IPS-20b (cell line): ENCODE measurements at regions not wholly inside any gene's neighbourhood (a gene's known extent, or its start where the extent isn't known, plus 50 kb on each side); places are given as distances from the start of the nearest gene placed in this dataset.

Source experiments
- H3K27ac ChIP-seq: one replicate; pipeline ENCODE4 v1.5.1; 2013; ENCODE audit warnings: low read length
- H3K27me3 ChIP-seq: 2 replicates; pipeline ENCODE4 v1.6.1; 2013; ENCODE audit warnings: mild to moderate bottlenecking, low read length, inconsistent platforms; ENCODE audit not compliant: insufficient read depth
- H3K36me3 ChIP-seq: 2 replicates; pipeline ENCODE4 v1.6.1; 2013; ENCODE audit warnings: low read depth, mild to moderate bottlenecking, inconsistent platforms, low read length, moderate library complexity; ENCODE audit not compliant: insufficient read depth
- H3K4me1 ChIP-seq: 2 replicates; pipeline ENCODE4 v1.6.1; 2013; ENCODE audit warnings: mild to moderate bottlenecking, control low read depth, inconsistent platforms, low read length, moderate library complexity; ENCODE audit not compliant: insufficient read depth
- H3K4me3 ChIP-seq: 2 replicates; pipeline ENCODE4 v1.5.1; 2013; ENCODE audit warnings: mild to moderate bottlenecking, low read length, inconsistent platforms
- H3K9ac ChIP-seq: 2 replicates; pipeline ENCODE4 v1.6.1; 2013; ENCODE audit warnings: low read depth, mild to moderate bottlenecking, inconsistent platforms, low read length, moderate library complexity
- H3K9me3 ChIP-seq: 2 replicates; pipeline ENCODE4 v1.6.1; 2013; ENCODE audit warnings: mild to moderate bottlenecking, low read depth, low read length, inconsistent platforms; ENCODE audit not compliant: insufficient read depth

DNA sequence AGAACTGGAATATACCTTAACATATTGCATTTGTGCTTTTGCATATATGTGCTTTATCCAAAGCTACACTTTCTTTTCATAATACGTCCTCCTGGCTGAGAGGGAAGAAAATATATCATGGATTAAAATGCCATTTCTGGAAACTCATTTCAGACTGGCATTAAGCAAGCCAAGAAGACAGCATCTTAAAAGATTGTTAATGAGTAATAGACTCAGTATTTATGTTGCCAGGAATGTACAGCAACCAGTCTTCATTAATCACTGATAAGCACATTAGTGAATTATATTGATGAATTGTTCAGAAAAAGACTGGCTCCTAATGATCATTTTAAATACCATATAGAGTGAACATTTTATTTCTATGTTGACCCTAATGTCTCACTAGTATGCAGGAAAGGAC is 134.9 kb upstream of the IFNG-AS1 start:
- H3K9ac ChIP-seq: no peak overlapping the region
- no peak overlapping the region for H3K4me3 ChIP-seq
- no peaks in the 10 kb centered on the region for H3K4me1 ChIP-seq
- peaks cover 10% of the 10 kb centered on the region; the same call in 1 of the 2 replicates for H3K9me3 ChIP-seq
- H3K27me3 ChIP-seq: no peaks in the 10 kb centered on the region
- no peaks in the 10 kb centered on the region for H3K36me3 ChIP-seq
- H3K27ac ChIP-seq: no peak overlapping the region

DNA sequence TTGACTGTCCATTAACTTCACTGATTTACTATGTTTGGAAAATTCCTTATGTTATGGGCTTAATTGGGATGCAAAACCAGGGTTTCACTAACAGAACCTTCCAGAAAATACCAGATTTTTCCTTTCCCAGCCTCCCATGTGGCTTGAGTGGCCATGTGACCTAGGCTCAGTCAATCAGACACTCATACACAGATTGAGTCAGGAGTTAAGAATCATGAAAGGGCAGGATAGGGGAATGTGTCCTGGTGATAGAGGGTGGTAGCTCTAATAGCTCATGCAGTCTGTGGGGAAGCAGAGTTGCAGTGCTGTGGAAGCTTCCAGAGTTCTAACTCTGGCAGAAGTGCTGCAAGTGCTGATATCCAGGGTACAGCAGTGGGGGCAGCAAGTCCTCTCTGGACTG is 134.1 kb upstream of the IFNG-AS1 start:
- Histone ChIP-seq H3K4me1 (no peaks in the 10 kb centered on the region), H3K27ac (no peak overlapping the region), H3K9me3 (peaks cover 3% of the 10 kb centered on the region; the same call in 1 of the 2 replicates), H3K4me3 (no peak overlapping the region), H3K27me3 (no peaks in the 10 kb centered on the region), H3K36me3 (no peaks in the 10 kb centered on the region), H3K9ac (no peak overlapping the region)

DNA sequence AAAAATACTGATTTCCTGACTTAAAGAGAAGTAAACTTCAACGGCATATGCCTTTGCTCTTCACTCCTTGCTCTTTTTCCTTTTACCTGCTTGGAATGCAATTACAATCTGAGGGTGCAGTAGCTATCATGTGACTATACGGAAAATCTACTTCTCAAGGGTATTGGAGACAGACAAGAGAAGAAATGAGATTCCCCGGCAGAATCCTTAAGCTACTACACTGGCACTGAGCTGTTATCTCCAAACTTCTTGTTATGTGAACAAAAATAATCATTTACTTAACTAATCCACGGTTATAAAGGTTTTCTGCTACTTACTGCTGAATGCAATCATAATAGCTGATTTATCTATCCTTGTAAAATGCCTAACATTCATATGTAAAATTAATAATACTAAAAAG is 118.0 kb upstream of the IFNG-AS1 start:
- H3K9ac ChIP-seq: no peak overlapping the region
- no peak overlapping the region for H3K27ac ChIP-seq
- no peaks in the 10 kb centered on the region; the same call in 1 of the 2 replicates for H3K9me3 ChIP-seq
- H3K4me1 ChIP-seq: peaks cover under 1% of the 10 kb centered on the region; the same call in 1 of the 2 replicates
- H3K36me3 ChIP-seq: no peaks in the 10 kb centered on the region
- H3K4me3 ChIP-seq: no peak overlapping the region
- no peaks in the 10 kb centered on the region for H3K27me3 ChIP-seq

DNA sequence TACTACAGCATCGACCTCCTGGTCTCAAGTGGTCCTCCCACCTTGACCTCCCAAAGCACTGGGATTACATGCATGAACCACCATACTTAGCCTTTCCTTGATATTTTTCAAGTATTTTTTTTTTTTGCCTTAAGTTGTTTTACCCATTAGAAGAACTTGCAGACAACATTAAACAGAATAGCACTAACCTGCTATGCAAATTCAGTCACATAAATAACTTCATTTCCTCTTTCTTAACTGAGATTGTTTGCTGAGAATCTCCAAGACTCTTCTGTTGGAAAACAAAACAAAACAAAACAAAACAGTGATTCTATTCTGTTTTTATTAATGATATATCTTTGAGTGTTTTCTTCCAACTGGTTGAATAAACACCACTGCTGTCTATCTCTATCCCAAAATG is 115.9 kb upstream of the IFNG-AS1 start:
- H3K9ac ChIP-seq: no peak overlapping the region
- no peaks in the 10 kb centered on the region for H3K27me3 ChIP-seq
- H3K27ac ChIP-seq: no peak overlapping the region
- no peak overlapping the region for H3K4me3 ChIP-seq
- H3K4me1 ChIP-seq: peaks cover 7% of the 10 kb centered on the region; the same call in 1 of the 2 replicates
- no peaks in the 10 kb centered on the region; the same call in 1 of the 2 replicates for H3K9me3 ChIP-seq
- H3K36me3 ChIP-seq: no peaks in the 10 kb centered on the region

DNA sequence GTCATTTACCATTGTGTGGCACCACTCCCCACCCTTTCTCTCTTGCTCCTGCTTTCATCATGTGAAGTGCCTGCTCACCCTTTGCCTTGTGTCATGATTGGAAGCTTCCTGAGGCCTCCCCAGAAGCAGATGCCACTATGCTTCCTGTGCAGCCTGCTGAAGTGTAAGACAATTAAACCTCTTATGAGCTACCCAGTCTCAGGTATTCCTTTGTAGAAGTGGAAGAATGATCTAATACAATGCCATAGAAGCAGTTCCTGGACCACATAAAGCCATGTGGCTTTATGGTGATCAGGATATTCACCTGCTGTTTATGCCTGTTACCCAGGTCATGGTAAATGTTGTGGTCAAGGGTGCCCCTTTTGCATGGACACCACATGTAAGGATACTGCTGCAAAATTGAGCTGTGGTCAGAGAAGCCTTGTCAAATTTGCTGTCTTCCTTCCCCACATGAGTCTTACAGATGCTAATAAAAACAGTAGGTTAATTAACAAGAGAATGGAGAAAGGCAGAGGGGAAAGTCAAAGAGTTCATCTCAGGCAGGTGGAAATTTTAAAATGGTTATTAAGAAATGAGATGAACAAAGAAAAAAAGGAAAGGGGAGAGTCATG is 112.8 kb upstream of the IFNG-AS1 start:
- Histone ChIP-seq H3K9me3 (no peaks in the 10 kb centered on the region; the same call in 1 of the 2 replicates), H3K4me1 (peaks cover 7% of the 10 kb centered on the region; the same call in 1 of the 2 replicates), H3K27ac (no peak overlapping the region), H3K9ac (no peak overlapping the region), H3K4me3 (peak overlapping the region; percentile 10; the same call in 1 of the 2 replicates), H3K27me3 (no peaks in the 10 kb centered on the region), H3K36me3 (no peaks in the 10 kb centered on the region)

DNA sequence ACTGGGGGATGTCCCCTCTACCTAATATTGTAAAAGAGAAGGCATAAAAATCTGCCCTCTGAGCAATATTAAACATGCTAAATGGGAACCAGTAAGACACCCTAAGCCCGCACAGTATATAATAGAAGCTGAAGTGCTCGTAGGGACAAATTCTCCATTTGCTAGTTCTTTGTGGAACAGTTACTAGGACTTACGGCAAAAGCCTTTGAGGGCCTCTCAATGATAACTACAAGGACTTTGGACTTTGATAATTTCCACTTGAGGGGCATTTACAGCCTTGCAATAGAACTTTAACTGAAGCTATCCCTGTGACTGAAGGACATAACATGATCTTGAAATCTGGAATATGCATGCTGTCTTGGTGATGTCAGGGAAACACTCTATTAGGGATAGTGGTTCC is 111.5 kb upstream of the IFNG-AS1 start:
- Histone ChIP-seq H3K27ac (no peak overlapping the region), H3K27me3 (no peaks in the 10 kb centered on the region), H3K36me3 (no peaks in the 10 kb centered on the region), H3K9ac (no peak overlapping the region), H3K4me1 (peaks cover 12% of the 10 kb centered on the region; the same call in 1 of the 2 replicates), H3K4me3 (no peak overlapping the region), H3K9me3 (no peaks in the 10 kb centered on the region; the same call in 1 of the 2 replicates)

DNA sequence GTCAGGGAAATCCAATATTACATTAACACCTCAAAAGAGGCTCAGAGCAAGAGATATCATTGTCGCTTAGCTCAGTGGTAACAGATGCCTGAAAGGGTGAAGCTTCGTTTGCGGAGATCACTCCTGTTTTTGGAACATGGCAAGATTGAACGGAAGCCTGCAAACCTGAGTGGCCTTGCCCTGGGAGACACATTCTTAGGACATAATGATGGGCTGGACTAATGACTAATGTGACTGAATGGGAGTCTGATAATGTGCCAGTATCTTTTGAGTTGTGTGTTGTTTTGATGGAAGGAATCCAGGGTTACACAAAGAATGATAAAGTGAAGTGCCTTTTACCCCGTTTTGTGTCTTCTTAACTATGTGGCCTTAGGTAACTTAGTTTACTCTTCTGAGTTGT is 109.3 kb upstream of the IFNG-AS1 start:
- H3K27ac ChIP-seq: no peak overlapping the region
- H3K9me3 ChIP-seq: no peaks in the 10 kb centered on the region
- no peak overlapping the region for H3K9ac ChIP-seq
- H3K4me3 ChIP-seq: no peak overlapping the region
- no peaks in the 10 kb centered on the region for H3K27me3 ChIP-seq
- no peaks in the 10 kb centered on the region for H3K36me3 ChIP-seq
- H3K4me1 ChIP-seq: peaks cover 24% of the 10 kb centered on the region; the same call in 1 of the 2 replicates

DNA sequence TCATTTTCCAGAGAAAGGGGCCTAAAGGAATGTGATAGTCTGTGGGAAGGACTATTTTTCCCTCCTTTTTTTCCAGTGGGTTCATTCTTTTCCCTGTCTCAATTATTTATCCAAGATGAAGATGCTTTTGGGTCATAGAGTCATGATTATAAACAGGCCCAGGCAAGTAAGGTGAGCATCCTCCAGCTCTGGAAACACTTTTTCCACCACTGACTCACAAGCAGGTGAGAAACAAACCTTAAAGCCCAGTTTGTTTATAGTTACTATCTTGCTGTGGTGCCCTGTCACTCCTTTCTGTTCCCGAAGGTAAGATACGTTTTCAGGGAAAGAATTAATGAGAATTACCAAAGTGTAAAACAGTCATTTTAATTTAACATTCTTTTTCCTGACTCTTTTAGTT is 107.7 kb upstream of the IFNG-AS1 start:
- peaks cover 21% of the 10 kb centered on the region; the same call in 1 of the 2 replicates for H3K4me1 ChIP-seq
- H3K4me3 ChIP-seq: no peak overlapping the region
- H3K27ac ChIP-seq: no peak overlapping the region

DNA sequence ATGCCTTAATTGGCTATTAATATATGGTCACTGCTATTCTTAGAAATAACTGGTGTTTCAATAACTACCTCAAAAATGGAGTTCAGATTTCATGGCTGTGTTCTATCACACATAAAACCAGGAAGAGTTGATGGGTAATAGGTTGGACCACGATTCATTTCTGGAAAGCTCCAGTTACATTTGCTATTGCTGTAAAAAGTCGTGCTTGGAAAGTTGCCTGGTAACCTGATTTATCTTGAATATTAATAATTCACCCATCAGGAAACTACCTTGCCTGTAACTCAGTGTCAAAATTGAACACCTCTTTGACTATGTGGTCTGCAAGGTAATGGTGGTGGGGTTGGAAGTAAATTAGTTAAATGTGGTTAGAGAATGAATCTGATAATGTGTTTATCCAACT is 104.7 kb upstream of the IFNG-AS1 start:
- Histone ChIP-seq H3K9ac (no peak overlapping the region), H3K9me3 (no peaks in the 10 kb centered on the region), H3K4me3 (no peak overlapping the region; the same call in 1 of the 2 replicates), H3K4me1 (peaks cover 17% of the 10 kb centered on the region; the same call in 1 of the 2 replicates), H3K27me3 (no peaks in the 10 kb centered on the region), H3K27ac (no peak overlapping the region), H3K36me3 (no peaks in the 10 kb centered on the region)

More for the DNA sequence above, 107.7 kb upstream of the IFNG-AS1 start:
- Histone ChIP-seq H3K9ac (no peak overlapping the region), H3K36me3 (no peaks in the 10 kb centered on the region), H3K9me3 (no peaks in the 10 kb centered on the region), H3K27me3 (no peaks in the 10 kb centered on the region)

DNA sequence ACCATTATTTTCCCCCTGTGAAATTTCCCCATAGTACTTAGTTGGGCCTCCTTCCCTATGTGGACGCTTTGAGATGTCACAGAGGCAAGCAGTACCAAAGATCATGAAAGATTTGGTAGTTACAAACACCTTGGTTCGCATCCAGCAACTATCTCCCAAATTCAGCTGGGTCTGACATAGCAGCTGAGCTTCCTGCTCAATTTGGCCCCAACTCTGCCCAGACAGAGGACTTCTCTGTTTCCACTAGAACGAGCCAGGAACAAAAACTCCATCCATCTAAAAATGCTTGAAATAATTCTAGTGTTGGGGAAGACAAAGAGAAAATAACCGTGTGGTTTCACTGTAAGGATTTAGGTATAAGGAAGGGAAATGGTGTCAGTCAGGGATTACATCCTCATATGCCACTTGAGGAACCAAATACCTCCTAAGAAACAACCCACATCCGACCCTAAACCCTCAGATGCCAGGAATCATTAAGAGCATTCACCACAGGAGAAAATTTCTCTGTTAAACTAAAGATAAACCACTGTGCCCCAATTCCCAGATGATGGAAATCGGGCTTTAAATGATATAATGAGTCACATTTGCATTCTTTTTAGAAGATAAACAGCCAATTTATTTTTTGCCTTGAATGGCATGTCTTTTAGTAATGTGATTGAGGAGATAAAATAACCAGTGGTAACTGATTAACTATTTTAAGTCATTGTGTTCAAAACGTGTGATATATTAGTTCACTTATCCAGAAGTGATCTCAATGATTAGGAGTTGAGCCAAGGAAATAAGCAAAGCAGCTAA is 103.7 kb upstream of the IFNG-AS1 start:
- H3K4me3 ChIP-seq: no peak overlapping the region
- no peak overlapping the region for H3K9ac ChIP-seq
- no peaks in the 10 kb centered on the region for H3K27me3 ChIP-seq
- no peak overlapping the region for H3K27ac ChIP-seq
- no peaks in the 10 kb centered on the region for H3K9me3 ChIP-seq
- H3K36me3 ChIP-seq: no peaks in the 10 kb centered on the region
- peaks cover 17% of the 10 kb centered on the region; the same call in 1 of the 2 replicates for H3K4me1 ChIP-seq

DNA sequence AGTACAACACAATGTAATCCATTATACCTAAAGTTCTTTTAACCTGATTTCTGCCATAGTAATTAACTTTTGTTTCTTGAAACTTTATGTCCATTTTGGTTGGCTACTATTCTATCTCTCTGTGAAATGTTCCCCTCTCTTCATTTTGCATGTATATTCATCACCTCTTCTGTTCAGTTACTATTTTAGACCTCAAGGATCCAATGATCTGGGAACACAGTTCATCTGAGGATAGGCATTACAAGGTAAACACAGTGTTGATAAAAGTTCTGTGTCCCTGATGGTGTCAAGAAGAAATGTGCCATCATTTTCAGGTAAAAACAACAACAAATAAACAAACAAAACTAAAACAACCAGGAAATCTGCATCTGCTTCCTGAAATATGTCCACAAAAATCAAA is 102.2 kb upstream of the IFNG-AS1 start:
- H3K4me1 ChIP-seq: peaks cover 13% of the 10 kb centered on the region; the same call in 1 of the 2 replicates
- no peaks in the 10 kb centered on the region for H3K9me3 ChIP-seq
- H3K27me3 ChIP-seq: no peaks in the 10 kb centered on the region
- H3K9ac ChIP-seq: no peak overlapping the region
- no peak overlapping the region for H3K27ac ChIP-seq
- H3K36me3 ChIP-seq: no peaks in the 10 kb centered on the region
- H3K4me3 ChIP-seq: no peak overlapping the region

DNA sequence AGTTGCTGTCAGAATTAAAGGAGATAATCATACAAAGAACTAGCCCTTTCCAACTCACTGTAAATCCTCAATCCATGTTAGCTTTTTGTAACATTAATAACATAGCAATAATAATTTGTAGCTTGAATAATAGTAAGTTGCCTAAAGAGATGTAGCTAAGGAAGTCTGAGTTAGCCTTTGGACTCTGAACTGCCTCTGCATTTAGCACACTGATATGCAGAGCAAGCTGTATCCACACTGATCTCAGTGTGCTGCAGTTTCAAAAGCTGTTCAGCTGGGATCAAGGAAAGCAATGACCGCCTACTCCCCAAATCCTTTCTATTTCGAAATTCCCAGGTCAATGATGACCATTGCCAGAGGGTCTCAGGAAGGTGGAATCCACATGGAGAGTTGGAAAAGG is 99.3 kb upstream of the IFNG-AS1 start:
- no peak overlapping the region for H3K27ac ChIP-seq
- H3K9me3 ChIP-seq: no peaks in the 10 kb centered on the region
- H3K36me3 ChIP-seq: no peaks in the 10 kb centered on the region
- H3K9ac ChIP-seq: no peak overlapping the region
- no peak overlapping the region for H3K4me3 ChIP-seq
- no peaks in the 10 kb centered on the region; the same call in 1 of the 2 replicates for H3K4me1 ChIP-seq
- no peaks in the 10 kb centered on the region for H3K27me3 ChIP-seq
